NB4 (cell line): ENCODE measurements at regions not wholly inside any gene's neighbourhood (a gene's known extent, or its start where the extent isn't known, plus 50 kb on each side); places are given as distances from the start of the nearest gene placed in this dataset.
"Not testable (repeated sequence)": the region's sequence is repeated elsewhere in the genome, so short reads cannot be mapped to it uniquely, and the experiment has no call there.

Source experiments
- DNase-seq: peaks from one replicate; pipeline ENCODE4 v3.0.0; 2010; ENCODE audit warnings: low read depth
- H3K4me3 ChIP-seq: one replicate; pipeline ENCODE4 v1.5.1; 2011; ENCODE audit warnings: mild to moderate bottlenecking, low read depth, low read length, moderate library complexity
- CTCF ChIP-seq: IDR thresholded peaks from one replicate; pipeline ENCODE4 v1.5.1; 2012; ENCODE audit warnings: low read depth, low read length
- MYC ChIP-seq: IDR thresholded peaks from 2 replicates; pipeline ENCODE4 v1.6.1; 2011; ENCODE audit warnings: low read depth, low read length
- POLR2A ChIP-seq: IDR thresholded peaks from 2 replicates; pipeline ENCODE4 v1.6.1; 2011; ENCODE audit warnings: mild to moderate bottlenecking; ENCODE audit not compliant: insufficient read length; ENCODE audit errors: extremely low read depth
- TF ChIP-seq, protein P1 (sequence below): IDR thresholded peaks from 2 replicates; pipeline ENCODE4 v1.6.1; 2011; ENCODE audit warnings: low read depth, low read length

DNA sequence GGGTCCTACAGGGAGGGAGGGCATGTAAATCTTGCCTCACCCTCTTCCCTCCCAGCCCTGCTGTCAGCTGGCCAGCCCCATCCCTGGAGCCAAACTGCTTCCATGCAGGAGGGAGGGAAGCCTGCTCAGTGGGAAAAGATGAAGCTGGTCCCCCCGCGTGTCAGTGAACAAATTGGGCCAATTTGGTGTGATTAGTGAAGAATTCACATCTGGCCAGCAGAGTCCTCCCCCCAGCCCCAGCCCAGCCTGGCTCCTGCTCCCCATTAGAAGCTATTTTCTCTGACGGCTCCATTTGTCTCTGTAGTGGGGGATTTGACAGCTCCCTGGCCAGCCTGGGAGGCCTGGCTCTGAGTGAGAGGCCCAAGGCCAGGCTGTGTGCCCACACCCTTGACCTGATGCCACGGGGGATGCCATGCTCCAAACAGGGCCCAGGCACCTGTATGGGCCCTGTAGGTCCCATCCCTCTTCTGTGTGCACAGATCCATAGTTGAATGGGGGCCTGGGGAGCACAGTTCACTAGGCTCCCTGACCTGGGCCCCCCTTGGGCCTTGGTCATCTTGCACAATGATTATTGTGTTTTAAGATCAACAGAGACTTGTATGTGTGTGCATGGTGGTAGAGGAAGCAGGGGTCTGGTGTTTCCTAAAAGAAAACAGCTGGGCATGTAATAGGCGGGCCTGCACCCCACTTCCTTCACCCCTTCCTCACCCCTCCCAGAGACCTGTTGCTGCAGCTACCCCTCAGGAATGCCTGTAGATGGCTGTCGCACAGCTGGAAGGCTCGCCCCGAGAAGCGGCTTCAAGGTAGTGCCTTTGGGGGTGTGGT, 50.7 kb upstream of the TAC4 start:
- no peak overlapping the region for H3K4me3 ChIP-seq
- TF ChIP-seq, protein P1, sequence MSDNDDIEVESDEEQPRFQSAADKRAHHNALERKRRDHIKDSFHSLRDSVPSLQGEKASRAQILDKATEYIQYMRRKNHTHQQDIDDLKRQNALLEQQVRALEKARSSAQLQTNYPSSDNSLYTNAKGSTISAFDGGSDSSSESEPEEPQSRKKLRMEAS: no peak
- no peak for TF ChIP-seq POLR2A
- TF ChIP-seq MYC: no peak
- TF ChIP-seq CTCF: no peak
- DNase-seq: no peak

GRCh38 chr17:49899191-49899485, 51.3 kb upstream of the TAC4 start:
- no peak for DNase-seq
- TF ChIP-seq CTCF (no peak), POLR2A (no peak)
- TF ChIP-seq, protein P1: no peak
- no peak overlapping the region for H3K4me3 ChIP-seq

DNA sequence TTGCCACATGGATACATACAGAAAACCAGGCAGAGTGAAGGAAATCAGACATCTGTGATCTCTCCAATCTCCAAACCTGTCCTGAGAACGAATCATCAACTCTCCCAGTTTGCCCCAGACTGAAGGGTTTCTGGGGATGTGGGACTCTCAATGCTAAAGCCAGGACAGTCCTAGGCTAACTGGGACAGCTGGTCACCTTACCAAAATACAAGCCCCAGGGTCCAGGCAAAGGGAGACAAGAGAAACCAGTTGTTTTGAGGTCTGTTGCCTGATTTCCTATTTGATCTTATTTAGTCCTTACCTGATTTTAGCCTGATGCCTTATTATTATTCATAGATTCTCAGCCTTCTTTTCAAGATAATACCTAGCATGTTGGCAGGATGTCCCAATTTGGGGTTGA, 51.7 kb upstream of the TAC4 start:
- no peak overlapping the region for H3K4me3 ChIP-seq
- TF ChIP-seq, protein P1: no peak
- no peak for TF ChIP-seq CTCF
- no peak for TF ChIP-seq POLR2A
- no peak for TF ChIP-seq MYC
- DNase-seq: no peak

DNA sequence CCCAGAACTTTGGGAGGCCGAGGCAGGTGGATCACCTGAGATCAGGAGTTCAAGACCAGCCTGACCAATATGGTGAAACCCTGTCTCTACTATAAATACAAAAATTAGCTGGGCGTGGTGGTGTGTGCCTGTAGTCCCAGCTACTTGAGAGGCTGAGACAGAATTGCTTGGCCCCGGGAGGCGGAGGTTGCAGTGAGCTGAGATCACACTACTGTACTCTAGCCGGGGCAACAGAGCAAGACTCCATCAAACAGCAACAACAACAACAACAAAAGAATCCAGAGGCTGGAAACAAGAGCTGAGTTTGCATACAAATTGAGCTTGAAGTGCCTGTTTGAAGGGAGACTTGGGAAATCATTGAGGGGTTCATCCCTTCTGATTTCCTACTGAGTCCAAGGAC, 52.9 kb upstream of the TAC4 start:
- not testable (repeated sequence) for H3K4me3 ChIP-seq, DNase-seq

DNA sequence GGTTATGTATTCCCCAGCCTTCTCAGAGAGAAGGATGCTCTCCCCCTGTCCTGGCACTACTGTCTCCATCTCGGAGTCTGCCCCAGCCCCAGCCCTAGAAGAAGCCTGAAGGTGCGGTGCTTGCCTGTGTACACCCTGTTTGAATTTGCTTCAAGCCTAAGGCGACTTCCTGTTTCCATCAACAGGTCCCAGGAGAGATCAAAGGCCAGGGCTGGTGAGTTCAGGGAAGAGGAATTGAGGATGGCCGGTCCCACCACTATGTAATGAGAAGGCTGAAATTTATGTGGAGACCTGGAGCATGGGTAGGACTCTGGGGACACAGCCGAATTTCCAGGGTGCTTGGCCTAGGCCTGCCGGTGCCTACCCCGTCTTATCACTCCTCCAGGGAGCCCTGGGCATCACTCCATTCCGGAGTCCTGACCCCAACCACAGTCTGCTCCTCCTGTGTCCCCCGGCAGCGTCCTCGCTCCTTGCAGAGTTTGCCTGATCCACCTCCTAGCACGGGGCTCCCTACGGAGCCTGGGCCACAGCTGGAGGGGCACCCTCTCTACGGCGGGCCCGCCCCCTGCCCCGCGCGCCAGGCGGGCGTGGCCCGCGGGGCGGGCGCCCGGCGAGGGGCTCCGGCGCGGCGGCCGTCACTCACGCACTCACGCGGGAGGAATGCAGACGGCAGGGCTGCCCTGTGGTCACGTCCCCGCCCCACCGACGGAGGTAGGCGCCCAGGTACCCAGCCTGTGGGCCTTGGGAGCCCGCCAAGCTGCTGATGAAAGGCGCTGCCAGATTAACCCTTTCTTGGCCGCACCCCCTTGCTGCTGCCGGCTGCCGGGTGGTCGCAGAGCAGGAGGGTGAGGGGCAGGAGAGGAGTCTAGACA, 53.8 kb upstream of the TAC4 start:
- TF ChIP-seq, protein P1: no peak
- TF ChIP-seq CTCF (no peak), MYC (no peak), POLR2A (no peak)
- no peak overlapping the region for H3K4me3 ChIP-seq
- peak; percentile 46 for DNase-seq

DNA sequence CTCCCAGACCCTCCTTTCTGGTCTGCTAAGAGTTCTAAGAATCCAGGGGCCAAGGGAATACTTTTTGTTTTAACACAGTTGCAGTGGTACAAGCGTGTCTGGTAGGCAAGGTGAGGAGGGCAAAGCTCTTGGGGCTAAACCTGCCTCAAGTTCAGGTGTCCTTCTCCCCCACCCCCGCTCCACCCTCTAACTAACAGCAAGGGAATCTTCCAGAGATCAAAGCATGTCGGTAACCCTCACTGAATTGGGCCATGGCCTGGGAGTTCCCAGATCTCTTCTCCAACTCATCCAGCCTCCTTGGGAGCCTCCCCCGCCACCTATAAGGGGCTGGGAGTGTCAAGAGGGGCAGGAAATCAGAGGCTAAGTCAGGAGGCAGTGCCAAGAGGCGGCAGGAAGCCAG, 55.7 kb upstream of the TAC4 start:
- DNase-seq: no peak
- no peak overlapping the region for H3K4me3 ChIP-seq
- TF ChIP-seq MYC (no peak), POLR2A (no peak), CTCF (no peak)
- TF ChIP-seq, protein P1: no peak
